ENCODE measurements at regions not wholly inside any gene's neighbourhood (a gene's known extent, or its start where the extent isn't known, plus 50 kb on each side); places are given as distances from the start of the nearest gene placed in this dataset.

GRCh38 chr21:41055266-41055665 is 112.7 kb upstream of the BACE2 start:
- no peak for DNase-seq
- H3K27ac Mint-ChIP-seq, result no peak overlapping the region
- peaks cover 8% of the 10 kb centered on the region for H3K27me3 Mint-ChIP-seq (ENCODE audit: insufficient read depth)
- peaks cover 14% of the 10 kb centered on the region; the same call in 1 of the 2 replicates for H3K4me1 Mint-ChIP-seq (ENCODE audit: low read depth)
- H3K4me3 Mint-ChIP-seq, result no peak overlapping the region
- H3K9me3 Mint-ChIP-seq, result peaks cover 8% of the 10 kb centered on the region
- no peaks in the 10 kb centered on the region for H3K36me3 Mint-ChIP-seq (ENCODE audit: low read depth)
- no peak for TF ChIP-seq CTCF (IDR thresholded peaks at IDR 0.05)

GRCh38 chr21:41059871-41060270 is 108.1 kb upstream of the BACE2 start:
- no peak overlapping the region for H3K4me3 Mint-ChIP-seq
- no peak overlapping the region for H3K27ac Mint-ChIP-seq
- no peak for TF ChIP-seq CTCF (IDR thresholded peaks at IDR 0.05)
- no peaks in the 10 kb centered on the region for H3K36me3 Mint-ChIP-seq (ENCODE audit: low read depth)
- H3K9me3 Mint-ChIP-seq, result peaks cover 11% of the 10 kb centered on the region
- no peak for DNase-seq
- H3K27me3 Mint-ChIP-seq (ENCODE audit: insufficient read depth), result peaks cover 8% of the 10 kb centered on the region
- peaks cover 16% of the 10 kb centered on the region; the same call in 1 of the 2 replicates for H3K4me1 Mint-ChIP-seq (ENCODE audit: low read depth)

- DNase-seq, result no peak
- Mint-ChIP-seq H3K9me3 (peaks cover 11% of the 10 kb centered on the region), H3K4me1 (ENCODE audit: low read depth) (peaks cover 18% of the 10 kb centered on the region; the same call in 1 of the 2 replicates), H3K4me3 (no peak overlapping the region), H3K36me3 (ENCODE audit: low read depth) (no peaks in the 10 kb centered on the region), H3K27me3 (ENCODE audit: insufficient read depth) (peaks cover 7% of the 10 kb centered on the region), H3K27ac (no peak overlapping the region)
- no peak for TF ChIP-seq CTCF (IDR thresholded peaks at IDR 0.05)
Observed at GRCh38 chr21:41061701-41062100, 106.3 kb upstream of the BACE2 start.

- TF ChIP-seq CTCF (IDR thresholded peaks at IDR 0.05), result no peak
- peaks cover 9% of the 10 kb centered on the region for H3K27me3 Mint-ChIP-seq (ENCODE audit: insufficient read depth)
- no peak overlapping the region for H3K27ac Mint-ChIP-seq
- H3K4me1 Mint-ChIP-seq (ENCODE audit: low read depth), result peaks cover 27% of the 10 kb centered on the region
- no peak for DNase-seq
- no peak overlapping the region for H3K4me3 Mint-ChIP-seq
- peaks cover 8% of the 10 kb centered on the region for H3K9me3 Mint-ChIP-seq
- H3K36me3 Mint-ChIP-seq (ENCODE audit: low read depth), result no peaks in the 10 kb centered on the region
Observed at GRCh38 chr21:41064334-41064791, 103.6 kb upstream of the BACE2 start.

- TF ChIP-seq CTCF (IDR thresholded peaks at IDR 0.05), result no peak
- Mint-ChIP-seq H3K27ac (no peak overlapping the region), H3K4me3 (no peak overlapping the region; the same call in 1 of the 2 replicates), H3K4me1 (ENCODE audit: low read depth) (peaks cover 22% of the 10 kb centered on the region), H3K36me3 (ENCODE audit: low read depth) (no peaks in the 10 kb centered on the region), H3K27me3 (ENCODE audit: insufficient read depth) (peaks cover 5% of the 10 kb centered on the region), H3K9me3 (peaks cover 4% of the 10 kb centered on the region)
- no peak for DNase-seq
Observed at GRCh38 chr21:41064951-41065350, 103.0 kb upstream of the BACE2 start.

GRCh38 chr21:41065539-41065938 is 102.4 kb upstream of the BACE2 start:
- no peak for TF ChIP-seq CTCF (IDR thresholded peaks at IDR 0.05)
- peaks cover 4% of the 10 kb centered on the region; the same call in 1 of the 2 replicates for H3K9me3 Mint-ChIP-seq
- DNase-seq, result peak; percentile 25
- no peak overlapping the region for H3K27ac Mint-ChIP-seq
- no peaks in the 10 kb centered on the region for H3K36me3 Mint-ChIP-seq (ENCODE audit: low read depth)
- peaks cover 18% of the 10 kb centered on the region for H3K4me1 Mint-ChIP-seq (ENCODE audit: low read depth)
- peaks cover 4% of the 10 kb centered on the region for H3K27me3 Mint-ChIP-seq (ENCODE audit: insufficient read depth)
- H3K4me3 Mint-ChIP-seq, result no peak overlapping the region
